ENCODE measurements at regions not wholly inside any gene's neighbourhood (a gene's known extent, or its start where the extent isn't known, plus 50 kb on each side); places are given as distances from the start of the nearest gene placed in this dataset.
"Not testable (repeated sequence)": the region's sequence is repeated elsewhere in the genome, so short reads cannot be mapped to it uniquely, and the experiment has no call there.

- no peaks in the 10 kb centered on the region for H3K9me2 ChIP-seq (replicated peaks; ENCODE audit: insufficient read depth, low read length)
- no peak overlapping the region for H3K9ac ChIP-seq (ENCODE audit: low read length)
- no peaks in the 10 kb centered on the region for H3K4me1 ChIP-seq (ENCODE audit: low read length)
- H4K20me1 ChIP-seq (ENCODE audit: insufficient read depth, low read length), result no peaks in the 10 kb centered on the region
- H2AFZ ChIP-seq (ENCODE audit: low read length), result no peak overlapping the region
- H3K9me3 ChIP-seq (replicated peaks; ENCODE audit: insufficient read depth, low read length), result no peaks in the 10 kb centered on the region
- TF ChIP-seq CTCF (IDR thresholded peaks at IDR 0.05; ENCODE audit: low read length) (no peak), EZH2 (optimal IDR thresholded peaks at IDR 0.05; ENCODE audit: low read depth, low read length) (no peak), EZH2phosphoT487 (IDR thresholded peaks at IDR 0.05; ENCODE audit: low read length) (no peak)
- H3K27me3 ChIP-seq (replicated peaks; ENCODE audit: insufficient read depth, low read length), result no peaks in the 10 kb centered on the region
- H3K4me2 ChIP-seq (ENCODE audit: low read depth, low read length), result no peak overlapping the region
- no peak for DNase-seq
- no peak overlapping the region for H3K27ac ChIP-seq (ENCODE audit: low read length)
- no peaks in the 10 kb centered on the region for H3F3A ChIP-seq (ENCODE audit: insufficient read depth, low read length)
- H3K79me2 ChIP-seq (ENCODE audit: low read length), result no peaks in the 10 kb centered on the region
- H3K4me3 ChIP-seq (ENCODE audit: low read length), result no peak overlapping the region
- H3K36me3 ChIP-seq (replicated peaks; ENCODE audit: insufficient read depth, low read length), result no peaks in the 10 kb centered on the region
These were observed 603.1 kb downstream of the EBF1 start for GRCh38 chr5:158496624-158497023.

DNA sequence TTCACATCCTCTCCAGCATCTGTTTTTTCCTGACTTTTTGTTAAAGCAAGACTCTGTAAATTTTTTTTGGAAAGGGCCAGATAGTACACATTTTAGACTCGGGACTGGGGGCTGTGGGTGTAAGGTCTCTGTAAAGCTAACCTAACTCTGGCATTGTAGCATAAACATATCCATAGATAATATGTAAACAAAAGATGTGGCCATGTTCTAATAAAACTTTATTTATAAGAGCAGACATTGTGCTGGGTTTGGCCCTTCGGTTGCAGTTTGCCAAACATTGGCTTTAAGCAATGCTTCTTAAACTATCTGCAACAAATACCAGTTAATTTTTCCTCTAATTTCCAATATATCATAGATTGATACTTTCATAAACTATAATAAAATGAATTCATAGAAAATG lies 605.2 kb downstream of the EBF1 start:
- Histone ChIP-seq H3K27ac (ENCODE audit: low read length) (no peak overlapping the region), H2AFZ (ENCODE audit: low read length) (no peak overlapping the region), H4K20me1 (ENCODE audit: insufficient read depth, low read length) (no peaks in the 10 kb centered on the region)

GRCh38 chr5:158494044-158494443 lies 605.7 kb downstream of the EBF1 start:
- not testable (repeated sequence) for H3K4me3 ChIP-seq (ENCODE audit: low read length); H2AFZ ChIP-seq (ENCODE audit: low read length); H3K36me3 ChIP-seq (replicated peaks; ENCODE audit: insufficient read depth, low read length); H3K9me2 ChIP-seq (replicated peaks; ENCODE audit: insufficient read depth, low read length); DNase-seq; H3K9me3 ChIP-seq (replicated peaks; ENCODE audit: insufficient read depth, low read length); H3K4me2 ChIP-seq (ENCODE audit: low read depth, low read length); H3K79me2 ChIP-seq (ENCODE audit: low read length); H3K27me3 ChIP-seq (replicated peaks; ENCODE audit: insufficient read depth, low read length); H4K20me1 ChIP-seq (ENCODE audit: insufficient read depth, low read length); H3K4me1 ChIP-seq (ENCODE audit: low read length); H3K27ac ChIP-seq (ENCODE audit: low read length); H3F3A ChIP-seq (ENCODE audit: insufficient read depth, low read length); H3K9ac ChIP-seq (ENCODE audit: low read length)

More for the DNA sequence above, 605.2 kb downstream of the EBF1 start:
- TF ChIP-seq CTCF (IDR thresholded peaks at IDR 0.05; ENCODE audit: low read length), result no peak
- no peak for TF ChIP-seq EZH2phosphoT487 (IDR thresholded peaks at IDR 0.05; ENCODE audit: low read length)
- TF ChIP-seq EZH2 (optimal IDR thresholded peaks at IDR 0.05; ENCODE audit: low read depth, low read length), result no peak
- H3K4me1 ChIP-seq (ENCODE audit: low read length), result no peaks in the 10 kb centered on the region
- DNase-seq, result no peak
- no peaks in the 10 kb centered on the region for H3K27me3 ChIP-seq (replicated peaks; ENCODE audit: insufficient read depth, low read length)
- no peaks in the 10 kb centered on the region for H3K36me3 ChIP-seq (replicated peaks; ENCODE audit: insufficient read depth, low read length)
- H3K9ac ChIP-seq (ENCODE audit: low read length), result no peak overlapping the region
- no peaks in the 10 kb centered on the region for H3K9me2 ChIP-seq (replicated peaks; ENCODE audit: insufficient read depth, low read length)
- no peak overlapping the region for H3K4me3 ChIP-seq (ENCODE audit: low read length)
- no peaks in the 10 kb centered on the region for H3K9me3 ChIP-seq (replicated peaks; ENCODE audit: insufficient read depth, low read length)
- no peaks in the 10 kb centered on the region for H3F3A ChIP-seq (ENCODE audit: insufficient read depth, low read length)
- H3K4me2 ChIP-seq (ENCODE audit: low read depth, low read length), result no peak overlapping the region
- H3K79me2 ChIP-seq (ENCODE audit: low read length), result no peaks in the 10 kb centered on the region

- Histone ChIP-seq H3K27me3 (replicated peaks; ENCODE audit: insufficient read depth, low read length) (no peaks in the 10 kb centered on the region), H3F3A (ENCODE audit: insufficient read depth, low read length) (no peaks in the 10 kb centered on the region), H3K4me3 (ENCODE audit: low read length) (no peak overlapping the region), H3K9ac (ENCODE audit: low read length) (no peak overlapping the region), H3K79me2 (ENCODE audit: low read length) (no peaks in the 10 kb centered on the region), H4K20me1 (ENCODE audit: insufficient read depth, low read length) (no peaks in the 10 kb centered on the region), H3K4me2 (ENCODE audit: low read depth, low read length) (no peak overlapping the region), H2AFZ (ENCODE audit: low read length) (no peak overlapping the region), H3K9me3 (replicated peaks; ENCODE audit: insufficient read depth, low read length) (no peaks in the 10 kb centered on the region), H3K36me3 (replicated peaks; ENCODE audit: insufficient read depth, low read length) (no peaks in the 10 kb centered on the region), H3K9me2 (replicated peaks; ENCODE audit: insufficient read depth, low read length) (no peaks in the 10 kb centered on the region), H3K27ac (ENCODE audit: low read length) (no peak overlapping the region), H3K4me1 (ENCODE audit: low read length) (no peaks in the 10 kb centered on the region)
- DNase-seq, result no peak
- TF ChIP-seq EZH2phosphoT487 (IDR thresholded peaks at IDR 0.05; ENCODE audit: low read length), result no peak
- no peak for TF ChIP-seq EZH2 (optimal IDR thresholded peaks at IDR 0.05; ENCODE audit: low read depth, low read length)
- no peak for TF ChIP-seq CTCF (IDR thresholded peaks at IDR 0.05; ENCODE audit: low read length)
These were observed 606.9 kb downstream of the EBF1 start for GRCh38 chr5:158492841-158493242.

Data from MM.1S (cell line).